Caco-2 (cell line): ENCODE measurements at regions not wholly inside any gene's neighbourhood (a gene's known extent, or its start where the extent isn't known, plus 50 kb on each side); places are given as distances from the start of the nearest gene placed in this dataset.
"Not testable (repeated sequence)": the region's sequence is repeated elsewhere in the genome, so short reads cannot be mapped to it uniquely, and the experiment has no call there.

ENCODE experiments used
- BruUV-seq: library from RNA; stranded (reverse); fragments of 400-500 nt; replicated peaks from 2 replicates; lab custom pipeline; 2021; lab: Mats Ljungman, UMichigan
- CTCF ChIA-PET: fragments of 300-600 bp; sonication (Branson Sonifier 250); formaldehyde crosslinking; loops from one replicate; lab custom pipeline; 2022; ENCODE audit warnings: antibody characterized with exemption; lab: Charles Lee
- POLR2A ChIA-PET: fragments of 300-600 bp; sonication (Branson Sonifier 250); formaldehyde crosslinking; loops from one replicate; lab custom pipeline; 2022; ENCODE audit warnings: antibody characterized with exemption; lab: Charles Lee
- DNase-seq, 2 experiments: peaks; one replicate each; pipeline versions ENCODE4 v3.0.0 to v3.0.0-alpha.2; 2020 to 2022
- H3K27me3 ChIP-seq: replicated peaks from 2 replicates; pipeline ENCODE4 v1.6.0; 2011; ENCODE audit warnings: low read length; ENCODE audit not compliant: control insufficient read depth, insufficient read depth
- H3K36me3 ChIP-seq: 2 replicates; pipeline ENCODE4 v1.5.1; 2011; ENCODE audit warnings: low read length; ENCODE audit not compliant: control insufficient read depth, insufficient read depth
- H3K4me1 ChIP-seq: fragments of 250-450 bp; sonication (Bioruptor Pico); 2 replicates; pipeline ENCODE4 v1.5.1; 2020; ENCODE audit warnings: mild to moderate bottlenecking
- H3K4me3 ChIP-seq: 2 replicates; pipeline ENCODE4 v1.5.1; 2011; ENCODE audit warnings: low read depth, mild to moderate bottlenecking, control low read depth, low read length
- H3K9me3 ChIP-seq: fragments of 250-450 bp; sonication (Bioruptor Pico); 2 replicates; pipeline ENCODE4 v1.5.1; 2020; ENCODE audit warnings: mild to moderate bottlenecking, moderate library complexity
- H3K27ac Mint-ChIP-seq: one replicate; pipeline ENCODE4 v1.8.0; 2022; ENCODE audit warnings: mixed read lengths; ENCODE audit not compliant: unreplicated experiment
- H3K27me3 Mint-ChIP-seq: one replicate; pipeline ENCODE4 v1.8.0; 2022; ENCODE audit warnings: mixed read lengths; ENCODE audit not compliant: insufficient read depth, unreplicated experiment
- H3K36me3 Mint-ChIP-seq: one replicate; pipeline ENCODE4 v1.8.0; 2022; ENCODE audit warnings: mild to moderate bottlenecking, mixed read lengths; ENCODE audit not compliant: insufficient read depth, unreplicated experiment
- H3K4me1 Mint-ChIP-seq: one replicate; pipeline ENCODE4 v1.8.0; 2022; ENCODE audit warnings: low read depth, mixed read lengths; ENCODE audit not compliant: unreplicated experiment
- H3K4me3 Mint-ChIP-seq: one replicate; pipeline ENCODE4 v1.8.0; 2022; ENCODE audit warnings: mild to moderate bottlenecking, moderate library complexity, mixed read lengths; ENCODE audit not compliant: unreplicated experiment
- H3K9me3 Mint-ChIP-seq: one replicate; pipeline ENCODE4 v1.8.0; 2022; ENCODE audit warnings: mixed read lengths; ENCODE audit not compliant: unreplicated experiment
- intact Hi-C: fragments of 100-400 bp; cut with micrococcal nuclease; formaldehyde crosslinking; loops from one replicate; pipeline ENCODE4 v1.10.0; 2022; ENCODE audit not compliant: unreplicated experiment
- TF ChIP-seq, protein P1 (sequence below), 2 experiments: fragments of 200-600 bp in 1 of 2; IDR thresholded peaks; 1 replicate in 1 of 2; 2 replicates in 1 of 2; pipeline versions ENCODE4 v1.5.1 to v1.8.0; 2011 to 2022; ENCODE audit warnings: antibody characterized with exemption in 1 of 2, control low read depth in 1 of 2, inconsistent platforms in 1 of 2, low read depth in 1 of 2, low read length in 1 of 2, mild to moderate bottlenecking in 1 of 2, moderate library complexity in 1 of 2; ENCODE audit not compliant: insufficient read depth in 1 of 2, severe bottlenecking in 1 of 2, unreplicated experiment in 1 of 2

DNA sequence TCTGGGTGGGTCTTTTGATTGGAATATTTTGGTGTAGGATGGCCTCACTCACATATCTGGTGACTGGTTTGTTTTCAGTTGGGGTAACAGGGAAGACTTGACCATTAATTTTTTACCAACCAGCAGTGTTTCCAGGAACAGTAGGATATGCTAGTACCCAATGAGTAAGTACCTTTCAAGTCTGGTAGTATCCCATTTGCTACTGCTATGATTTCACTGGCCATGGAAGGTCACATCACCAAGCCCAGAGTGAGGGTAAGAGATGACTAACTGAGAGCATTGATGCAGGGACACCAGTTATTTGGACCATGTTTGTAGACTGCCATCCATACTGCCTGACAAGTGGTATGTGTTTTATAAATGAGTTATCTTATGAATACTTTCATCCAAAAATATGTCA is 277.7 kb downstream of the MAP2K6 start:
- Histone ChIP-seq H3K4me1 (no peaks in the 10 kb centered on the region), H3K9me3 (no peaks in the 10 kb centered on the region), H3K36me3 (no peaks in the 10 kb centered on the region), H3K4me3 (no peak overlapping the region), H3K27me3 (no peaks in the 10 kb centered on the region)
- POLR2A ChIA-PET: no interaction called here
- no peak overlapping the region for H3K4me3 Mint-ChIP-seq
- TF ChIP-seq, protein P1, sequence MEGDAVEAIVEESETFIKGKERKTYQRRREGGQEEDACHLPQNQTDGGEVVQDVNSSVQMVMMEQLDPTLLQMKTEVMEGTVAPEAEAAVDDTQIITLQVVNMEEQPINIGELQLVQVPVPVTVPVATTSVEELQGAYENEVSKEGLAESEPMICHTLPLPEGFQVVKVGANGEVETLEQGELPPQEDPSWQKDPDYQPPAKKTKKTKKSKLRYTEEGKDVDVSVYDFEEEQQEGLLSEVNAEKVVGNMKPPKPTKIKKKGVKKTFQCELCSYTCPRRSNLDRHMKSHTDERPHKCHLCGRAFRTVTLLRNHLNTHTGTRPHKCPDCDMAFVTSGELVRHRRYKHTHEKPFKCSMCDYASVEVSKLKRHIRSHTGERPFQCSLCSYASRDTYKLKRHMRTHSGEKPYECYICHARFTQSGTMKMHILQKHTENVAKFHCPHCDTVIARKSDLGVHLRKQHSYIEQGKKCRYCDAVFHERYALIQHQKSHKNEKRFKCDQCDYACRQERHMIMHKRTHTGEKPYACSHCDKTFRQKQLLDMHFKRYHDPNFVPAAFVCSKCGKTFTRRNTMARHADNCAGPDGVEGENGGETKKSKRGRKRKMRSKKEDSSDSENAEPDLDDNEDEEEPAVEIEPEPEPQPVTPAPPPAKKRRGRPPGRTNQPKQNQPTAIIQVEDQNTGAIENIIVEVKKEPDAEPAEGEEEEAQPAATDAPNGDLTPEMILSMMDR (IDR thresholded peaks at IDR 0.05; ENCODE audit: insufficient read depth in 1 of 2, low read depth in 1 of 2, low read length in 1 of 2, severe bottlenecking in 1 of 2, unreplicated experiment in 1 of 2): no peak
- peaks cover 3% of the 10 kb centered on the region for H3K27me3 Mint-ChIP-seq
- BruUV-seq: no TSS peak
- intact Hi-C loops: no loop called here
- H3K4me1 Mint-ChIP-seq: no peaks in the 10 kb centered on the region
- DNase-seq: no peak
- H3K36me3 Mint-ChIP-seq: no peaks in the 10 kb centered on the region
- CTCF ChIA-PET: no interaction called here
- H3K9me3 Mint-ChIP-seq: peaks cover 21% of the 10 kb centered on the region
- H3K27ac Mint-ChIP-seq: no peak overlapping the region

DNA sequence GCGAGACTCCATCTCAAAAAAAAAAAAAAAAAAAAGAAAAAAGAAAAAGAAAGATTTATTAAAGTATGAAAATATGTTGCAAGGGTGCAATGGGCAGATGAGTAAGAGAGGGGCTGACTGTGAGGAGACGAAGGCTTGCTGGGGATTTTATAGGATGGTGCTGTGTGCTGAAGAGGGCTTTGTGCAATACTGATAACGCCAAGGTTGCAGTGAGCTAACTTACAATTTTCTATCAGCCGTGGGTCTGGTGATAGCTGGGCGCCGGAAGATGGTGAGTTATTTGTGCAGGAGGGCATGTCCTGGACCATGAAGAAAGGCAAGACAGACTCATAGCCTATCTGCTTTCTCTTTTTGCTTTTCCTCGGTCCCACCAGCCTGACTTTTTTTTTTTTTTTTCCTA is 281.1 kb downstream of the MAP2K6 start:
- Histone ChIP-seq H3K36me3 (no peaks in the 10 kb centered on the region), H3K4me3 (no peak overlapping the region), H3K4me1 (no peaks in the 10 kb centered on the region), H3K9me3 (peaks cover 11% of the 10 kb centered on the region), H3K27me3 (no peaks in the 10 kb centered on the region)
- TF ChIP-seq, protein P1 (IDR thresholded peaks at IDR 0.05; ENCODE audit: insufficient read depth in 1 of 2, low read depth in 1 of 2, low read length in 1 of 2, severe bottlenecking in 1 of 2, unreplicated experiment in 1 of 2): no peak
- Mint-ChIP-seq H3K9me3 (peaks cover 21% of the 10 kb centered on the region), H3K27me3 (no peaks in the 10 kb centered on the region), H3K27ac (no peak overlapping the region), H3K4me1 (no peaks in the 10 kb centered on the region), H3K36me3 (peaks cover 5% of the 10 kb centered on the region), H3K4me3 (no peak overlapping the region)
- ChIA-PET POLR2A (no interaction called here), CTCF (no interaction called here)
- intact Hi-C loops: no loop called here
- DNase-seq: no peak
- no TSS peak for BruUV-seq

DNA sequence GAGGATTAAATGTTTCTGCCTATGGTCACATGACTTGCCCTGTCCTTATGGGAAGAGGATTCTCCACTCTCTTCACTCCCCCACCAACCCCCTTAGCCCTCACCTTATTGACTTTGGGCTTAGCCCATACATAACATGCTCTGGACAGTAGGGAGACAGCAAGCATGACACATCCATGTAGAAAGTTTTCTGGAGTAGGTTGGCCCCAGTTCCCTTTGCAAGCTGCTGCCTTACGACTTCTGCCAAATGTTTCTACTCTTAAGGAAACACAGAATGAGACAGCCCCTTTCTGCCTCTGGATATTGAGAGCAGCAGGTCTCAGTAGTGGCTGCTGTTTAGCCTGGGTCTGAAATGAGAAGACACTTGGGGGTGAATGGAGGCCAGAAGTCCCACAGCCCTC is 282.2 kb downstream of the MAP2K6 start:
- intact Hi-C loops: no loop called here
- CTCF ChIA-PET: no interaction called here
- no peak overlapping the region for H3K4me3 ChIP-seq
- no peaks in the 10 kb centered on the region for H3K4me1 Mint-ChIP-seq
- H3K27ac Mint-ChIP-seq: no peak overlapping the region
- no peak overlapping the region for H3K4me3 Mint-ChIP-seq
- no peak for DNase-seq
- TF ChIP-seq, protein P1 (IDR thresholded peaks at IDR 0.05; ENCODE audit: insufficient read depth in 1 of 2, low read depth in 1 of 2, low read length in 1 of 2, severe bottlenecking in 1 of 2, unreplicated experiment in 1 of 2): no peak
- no peaks in the 10 kb centered on the region for H3K36me3 ChIP-seq
- H3K27me3 ChIP-seq: no peaks in the 10 kb centered on the region
- POLR2A ChIA-PET: no interaction called here
- no TSS peak for BruUV-seq
- H3K36me3 Mint-ChIP-seq: peaks cover 5% of the 10 kb centered on the region
- no peaks in the 10 kb centered on the region for H3K4me1 ChIP-seq
- no peaks in the 10 kb centered on the region for H3K27me3 Mint-ChIP-seq
- peaks cover 21% of the 10 kb centered on the region for H3K9me3 Mint-ChIP-seq
- peaks cover 11% of the 10 kb centered on the region for H3K9me3 ChIP-seq

DNA sequence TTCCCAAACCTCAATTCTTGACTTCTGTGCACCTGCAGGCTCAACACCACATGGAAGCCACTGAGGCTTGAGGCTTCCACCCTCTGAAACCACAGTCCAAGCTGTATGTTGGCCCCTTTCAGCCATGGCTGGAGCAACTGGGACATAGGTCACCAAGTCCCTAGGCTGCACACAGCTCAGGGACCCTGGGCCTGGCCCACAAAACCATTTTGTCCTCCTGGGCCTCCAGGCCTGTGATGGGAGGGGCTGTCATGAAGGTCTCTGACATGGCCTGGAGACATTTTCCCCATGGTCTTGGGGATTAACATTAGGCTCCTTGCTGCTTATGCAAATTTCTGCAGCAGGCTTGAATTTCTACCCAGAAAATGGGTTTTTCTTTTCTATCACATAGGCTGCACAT is 283.9 kb downstream of the MAP2K6 start:
- H3K27me3 Mint-ChIP-seq, intact Hi-C loops, CTCF ChIA-PET, H3K4me3 ChIP-seq, H3K4me1 Mint-ChIP-seq, H3K27ac Mint-ChIP-seq, BruUV-seq, H3K36me3 Mint-ChIP-seq, POLR2A ChIA-PET, H3K36me3 ChIP-seq, H3K4me1 ChIP-seq, H3K4me3 Mint-ChIP-seq, H3K27me3 ChIP-seq: not testable (repeated sequence)
- peaks cover 21% of the 10 kb centered on the region for H3K9me3 Mint-ChIP-seq
- peaks cover 11% of the 10 kb centered on the region for H3K9me3 ChIP-seq
- DNase-seq: peak in 1 of 2 experiments; percentile 16
